A549 (cell line): ENCODE measurements at regions not wholly inside any gene's neighbourhood (a gene's known extent, or its start where the extent isn't known, plus 50 kb on each side); places are given as distances from the start of the nearest gene placed in this dataset.

Source experiments
- ATAC-seq, 2 experiments: fragments of 200-7000 bp in 1 of 2; fragments of >200 bp in 1 of 2; cut with Nextera tagmentation in 1 of 2; cut with Tn5 transposase in 1 of 2; 3 replicates each; pipeline versions ENCODE4 v1.8.0 to v1.9.1; 2018 to 2020; ENCODE audit warnings: mild to moderate bottlenecking in 1 of 2, moderate library complexity in 1 of 2
- CTCF ChIA-PET: fragments of 300-600 bp; sonication (Branson Sonifier 250); formaldehyde crosslinking; extraction: SDS; loops from one replicate; lab custom pipeline; 2021; ENCODE audit warnings: antibody characterized with exemption, inconsistent platforms; lab: Yijun Ruan, JAX
- POLR2A ChIA-PET: fragments of 350-600 bp; formaldehyde crosslinking; extraction: SDS; loops from one replicate; lab custom pipeline; 2021; ENCODE audit warnings: antibody characterized with exemption, inconsistent platforms; lab: Yijun Ruan, JAX
- DNase-seq, 2 experiments: peaks; one replicate each; pipeline versions ENCODE4 v3.0.0 to v3.0.0-alpha.2; 2011 to 2016; ENCODE audit warnings: low read depth in 1 of 2, low spot score in 1 of 2
- FAIRE-seq: peaks from 2 replicates; lab custom pipeline; 2011; peaks lifted over from hg19 to GRCh38; lab: Jason Lieb, UNC
- H3K27ac ChIP-seq, 2 experiments: fragments of >200 bp; sonication (Bioruptor Twin); formaldehyde crosslinking; 3 replicates each; pipeline ENCODE4 v1.5.1; 2016 to 2017
- H3K4me1 ChIP-seq: fragments of >200 bp; sonication (Bioruptor Twin); formaldehyde crosslinking; 3 replicates; pipeline ENCODE4 v1.6.1; 2016
- H3K4me2 ChIP-seq: fragments of >200 bp; sonication (Bioruptor Twin); formaldehyde crosslinking; 3 replicates; pipeline ENCODE4 v1.6.1; 2016
- H3K4me3 ChIP-seq: fragments of >200 bp; sonication (Bioruptor Twin); formaldehyde crosslinking; 3 replicates; pipeline ENCODE4 v1.5.1; 2016
- H3K9me3 ChIP-seq: fragments of >200 bp; sonication (Bioruptor Twin); formaldehyde crosslinking; 3 replicates; pipeline ENCODE4 v1.6.1; 2016
- BHLHE40 ChIP-seq: IDR thresholded peaks from 2 replicates; pipeline ENCODE4 v1.6.1; 2012; ENCODE audit warnings: low read depth, low read length, inconsistent platforms
- CHD4 ChIP-seq: fragments of 200-600 bp; sonication (generic); IDR thresholded peaks from 2 replicates; pipeline ENCODE4 v1.6.1; 2016; ENCODE audit warnings: antibody characterized with exemption, mild to moderate bottlenecking, borderline replicate concordance
- EHF ChIP-seq: fragments of 250-450 bp; sonication (Bioruptor Pico); IDR thresholded peaks from 2 replicates; pipeline ENCODE4 v1.5.0; 2020; ENCODE audit warnings: mild to moderate bottlenecking
- EHMT2 ChIP-seq: fragments of 200-600 bp; sonication (generic); IDR thresholded peaks from 2 replicates; pipeline ENCODE4 v1.6.1; 2016; ENCODE audit warnings: antibody characterized with exemption, low read depth, mild to moderate bottlenecking, moderate library complexity
- EP300 ChIP-seq, 2 experiments: fragments of >200 bp; sonication (Bioruptor Twin); formaldehyde crosslinking; IDR thresholded peaks; 2 replicates in 1 of 2; 3 replicates in 1 of 2; pipeline ENCODE4 v1.6.1; 2016 to 2017
- FOSL2 ChIP-seq, 2 experiments: fragments of 450-650 bp in 1 of 2; fragments of >200 bp in 1 of 2; sonication (Bioruptor Twin) in 1 of 2; formaldehyde crosslinking; IDR thresholded peaks; 2 replicates each; pipeline versions ENCODE4 v1.5.0 to v1.6.1; 2016 to 2020; ENCODE audit warnings: mild to moderate bottlenecking in 1 of 2, moderate library complexity in 1 of 2
- GATA3 ChIP-seq: IDR thresholded peaks from 2 replicates; pipeline ENCODE4 v1.6.1; 2012; ENCODE audit warnings: borderline replicate concordance
- HDAC2 ChIP-seq: fragments of 200-600 bp; sonication (generic); IDR thresholded peaks from 2 replicates; pipeline ENCODE4 v1.6.1; 2016
- HOXB13 ChIP-seq: fragments of 250-450 bp; sonication (Bioruptor Pico); IDR thresholded peaks from 2 replicates; pipeline ENCODE4 v1.5.0; 2020; ENCODE audit warnings: low read depth, mild to moderate bottlenecking, moderate library complexity
- HOXB5 ChIP-seq: fragments of 250-450 bp; sonication (Bioruptor Pico); IDR thresholded peaks from 2 replicates; pipeline ENCODE4 v1.5.0; 2020; ENCODE audit warnings: mild to moderate bottlenecking, moderate library complexity
- JUN ChIP-seq, 2 experiments: fragments of >200 bp; sonication (Bioruptor Twin); formaldehyde crosslinking; IDR thresholded peaks; 2 replicates in 1 of 2; 3 replicates in 1 of 2; pipeline ENCODE4 v1.6.1; 2016 to 2017
- MYC ChIP-seq: IDR thresholded peaks from 2 replicates; pipeline ENCODE4 v1.6.1; 2012; ENCODE audit warnings: mild to moderate bottlenecking, inconsistent platforms, low read length, improper control_type of control experiment, borderline replicate concordance
- NPAS2 ChIP-seq: fragments of 250-450 bp; sonication (Bioruptor Pico); IDR thresholded peaks from 2 replicates; pipeline ENCODE4 v1.8.0; 2022; ENCODE audit warnings: mild to moderate bottlenecking, moderate library complexity, borderline replicate concordance
- PHF8 ChIP-seq: fragments of 200-600 bp; sonication (generic); IDR thresholded peaks from 2 replicates; pipeline ENCODE4 v1.6.1; 2016; ENCODE audit warnings: low read depth, mild to moderate bottlenecking, antibody characterized with exemption, moderate library complexity, borderline replicate concordance
- RNF2 ChIP-seq: fragments of 200-600 bp; sonication (generic); IDR thresholded peaks from 2 replicates; pipeline ENCODE4 v1.6.1; 2016; ENCODE audit warnings: low read depth, mild to moderate bottlenecking, antibody characterized with exemption, moderate library complexity, borderline replicate concordance
- ZFP36 ChIP-seq: fragments of 450-650 bp; IDR thresholded peaks from 2 replicates; pipeline ENCODE4 v1.6.1; 2014; ENCODE audit warnings: borderline replicate concordance; ENCODE audit not compliant: partially characterized antibody
- ZNF302 ChIP-seq: fragments of 250-450 bp; sonication (Bioruptor Pico); IDR thresholded peaks from 2 replicates; pipeline ENCODE4 v1.9.0; 2021; ENCODE audit warnings: inconsistent platforms, mild to moderate bottlenecking, moderate library complexity
- WGBS: methylation state at CpG from one replicate; pipeline ENCODE4 v1.1.6; 2017; ENCODE audit errors: missing lambda C conversion rate; 5-methylcytosine and 5-hydroxymethylcytosine counted together
- TF ChIP-seq, protein P1 (sequence below): IDR thresholded peaks from 2 replicates; pipeline ENCODE4 v1.6.1; 2012
- TF ChIP-seq, protein P2 (sequence below): fragments of 250-450 bp; sonication (Bioruptor Pico); IDR thresholded peaks from 2 replicates; pipeline ENCODE4 v1.5.0; 2021; ENCODE audit warnings: mild to moderate bottlenecking, moderate library complexity, borderline replicate concordance
- TF ChIP-seq, protein P3 (sequence below): fragments of >200 bp; sonication (Bioruptor Twin); formaldehyde crosslinking; IDR thresholded peaks from 3 replicates; pipeline ENCODE4 v1.5.1; 2016
- TF ChIP-seq, protein P4 (sequence below): fragments of >200 bp; sonication (Bioruptor Twin); formaldehyde crosslinking; IDR thresholded peaks from 3 replicates; pipeline ENCODE4 v1.6.1; 2016
- TF ChIP-seq, protein P5 (sequence below): IDR thresholded peaks from 2 replicates; pipeline ENCODE4 v1.6.1; 2012

DNA sequence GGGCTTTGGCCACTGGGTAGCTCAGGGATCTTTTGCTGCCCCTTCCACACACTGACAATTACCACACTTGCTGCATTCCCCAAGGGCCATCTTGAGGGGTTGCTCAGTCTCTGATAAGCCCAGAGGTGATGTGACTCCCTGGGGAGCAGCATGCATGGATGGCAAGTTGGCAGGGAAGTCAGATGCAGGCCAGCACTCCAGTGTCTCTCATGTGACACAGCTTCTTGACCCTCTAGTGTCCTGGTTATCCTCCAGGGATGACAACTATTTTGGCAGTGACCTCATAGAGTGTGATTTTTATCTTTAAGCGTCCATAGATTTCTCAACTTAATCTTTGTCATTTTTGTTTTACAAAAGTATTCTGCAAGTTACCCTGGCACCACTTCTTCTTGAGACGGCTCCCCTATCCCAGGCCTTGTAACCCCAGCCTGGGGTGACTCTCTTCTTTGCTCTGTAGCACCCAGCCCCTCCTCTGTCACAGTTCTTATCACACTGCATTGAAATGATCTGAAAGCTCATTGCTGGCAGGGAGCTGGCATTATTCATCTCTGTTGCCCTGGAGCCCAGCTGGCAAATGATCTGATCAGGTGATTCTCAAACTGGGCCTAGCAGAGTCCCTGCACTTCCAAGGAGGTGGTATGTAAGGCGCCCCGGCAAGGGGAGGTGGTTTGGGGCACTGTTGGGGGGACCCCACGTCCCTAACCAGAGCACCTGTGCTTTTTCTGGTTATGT is 72.6 kb downstream of the TENT5C start:
- H3K9me3 ChIP-seq, result no peaks in the 10 kb centered on the region
- FAIRE-seq, result no peak
- ChIA-PET POLR2A (no interaction called here), CTCF (interaction anchor here (1.8 kb wide), 1 partner anchor 144 kb away, joined by 4 read pairs; no protein-coding TSS in a partner anchor)
- no peak overlapping the region for H3K27ac ChIP-seq
- H3K4me1 ChIP-seq, result no peaks in the 10 kb centered on the region
- DNase-seq, result no peak
- TF ChIP-seq FOSL2 (IDR thresholded peaks at IDR 0.05), result no peak
- TF ChIP-seq FOSL2 (CRISPR knock-in tag; IDR thresholded peaks at IDR 0.05), result no peak
- TF ChIP-seq, protein P1, sequence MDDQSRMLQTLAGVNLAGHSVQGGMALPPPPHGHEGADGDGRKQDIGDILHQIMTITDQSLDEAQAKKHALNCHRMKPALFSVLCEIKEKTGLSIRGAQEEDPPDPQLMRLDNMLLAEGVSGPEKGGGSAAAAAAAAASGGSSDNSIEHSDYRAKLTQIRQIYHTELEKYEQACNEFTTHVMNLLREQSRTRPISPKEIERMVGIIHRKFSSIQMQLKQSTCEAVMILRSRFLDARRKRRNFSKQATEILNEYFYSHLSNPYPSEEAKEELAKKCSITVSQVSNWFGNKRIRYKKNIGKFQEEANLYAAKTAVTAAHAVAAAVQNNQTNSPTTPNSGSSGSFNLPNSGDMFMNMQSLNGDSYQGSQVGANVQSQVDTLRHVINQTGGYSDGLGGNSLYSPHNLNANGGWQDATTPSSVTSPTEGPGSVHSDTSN, result no peak
- TF ChIP-seq MYC, result no peak
- no peak for TF ChIP-seq JUN (IDR thresholded peaks at IDR 0.05)
- TF ChIP-seq BHLHE40, result no peak
- no peak for TF ChIP-seq EHMT2
- TF ChIP-seq, protein P2, sequence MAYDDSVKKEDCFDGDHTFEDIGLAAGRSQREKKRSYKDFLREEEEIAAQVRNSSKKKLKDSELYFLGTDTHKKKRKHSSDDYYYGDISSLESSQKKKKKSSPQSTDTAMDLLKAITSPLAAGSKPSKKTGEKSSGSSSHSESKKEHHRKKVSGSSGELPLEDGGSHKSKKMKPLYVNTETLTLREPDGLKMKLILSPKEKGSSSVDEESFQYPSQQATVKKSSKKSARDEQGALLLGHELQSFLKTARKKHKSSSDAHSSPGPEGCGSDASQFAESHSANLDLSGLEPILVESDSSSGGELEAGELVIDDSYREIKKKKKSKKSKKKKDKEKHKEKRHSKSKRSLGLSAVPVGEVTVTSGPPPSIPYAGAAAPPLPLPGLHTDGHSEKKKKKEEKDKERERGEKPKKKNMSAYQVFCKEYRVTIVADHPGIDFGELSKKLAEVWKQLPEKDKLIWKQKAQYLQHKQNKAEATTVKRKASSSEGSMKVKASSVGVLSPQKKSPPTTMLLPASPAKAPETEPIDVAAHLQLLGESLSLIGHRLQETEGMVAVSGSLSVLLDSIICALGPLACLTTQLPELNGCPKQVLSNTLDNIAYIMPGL (CRISPR knock-in tag), result no peak
- TF ChIP-seq RNF2, result no peak
- TF ChIP-seq, protein P3, sequence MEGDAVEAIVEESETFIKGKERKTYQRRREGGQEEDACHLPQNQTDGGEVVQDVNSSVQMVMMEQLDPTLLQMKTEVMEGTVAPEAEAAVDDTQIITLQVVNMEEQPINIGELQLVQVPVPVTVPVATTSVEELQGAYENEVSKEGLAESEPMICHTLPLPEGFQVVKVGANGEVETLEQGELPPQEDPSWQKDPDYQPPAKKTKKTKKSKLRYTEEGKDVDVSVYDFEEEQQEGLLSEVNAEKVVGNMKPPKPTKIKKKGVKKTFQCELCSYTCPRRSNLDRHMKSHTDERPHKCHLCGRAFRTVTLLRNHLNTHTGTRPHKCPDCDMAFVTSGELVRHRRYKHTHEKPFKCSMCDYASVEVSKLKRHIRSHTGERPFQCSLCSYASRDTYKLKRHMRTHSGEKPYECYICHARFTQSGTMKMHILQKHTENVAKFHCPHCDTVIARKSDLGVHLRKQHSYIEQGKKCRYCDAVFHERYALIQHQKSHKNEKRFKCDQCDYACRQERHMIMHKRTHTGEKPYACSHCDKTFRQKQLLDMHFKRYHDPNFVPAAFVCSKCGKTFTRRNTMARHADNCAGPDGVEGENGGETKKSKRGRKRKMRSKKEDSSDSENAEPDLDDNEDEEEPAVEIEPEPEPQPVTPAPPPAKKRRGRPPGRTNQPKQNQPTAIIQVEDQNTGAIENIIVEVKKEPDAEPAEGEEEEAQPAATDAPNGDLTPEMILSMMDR, result no peak
- ATAC-seq, result no peak
- no peak overlapping the region for H3K4me2 ChIP-seq
- WGBS, result 61% methylated on average over 5 of the region's 5 CpGs
- H3K4me3 ChIP-seq, result no peak overlapping the region

DNA sequence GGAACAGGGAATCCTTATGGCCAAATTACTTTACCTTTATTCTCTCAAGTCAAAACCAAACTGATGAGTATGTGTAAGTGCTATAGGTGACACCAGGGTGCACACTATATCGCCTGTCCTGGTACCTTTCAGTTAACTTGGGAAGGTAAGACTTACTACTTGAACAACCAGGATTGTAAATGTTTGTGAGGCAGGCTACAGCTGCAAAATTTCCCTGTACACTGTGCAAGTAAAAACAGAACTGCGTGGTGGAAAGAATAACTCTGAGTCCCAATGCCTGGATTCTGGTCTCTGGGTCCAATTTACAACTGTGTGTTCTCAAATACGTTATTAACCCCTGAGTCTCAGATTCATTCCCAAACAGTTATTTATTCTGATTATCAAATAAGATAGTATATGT is 73.5 kb downstream of the TENT5C start:
- FAIRE-seq (no peak), DNase-seq (no peak), ATAC-seq (no peak)
- Histone ChIP-seq H3K27ac (no peak overlapping the region), H3K4me3 (no peak overlapping the region), H3K4me2 (no peak overlapping the region), H3K9me3 (no peaks in the 10 kb centered on the region), H3K4me1 (no peaks in the 10 kb centered on the region)
- TF ChIP-seq HOXB13 (CRISPR knock-in tag) (no peak), CHD4 (no peak), GATA3 (no peak), ZNF302 (CRISPR knock-in tag) (no peak)
- TF ChIP-seq, protein P4, sequence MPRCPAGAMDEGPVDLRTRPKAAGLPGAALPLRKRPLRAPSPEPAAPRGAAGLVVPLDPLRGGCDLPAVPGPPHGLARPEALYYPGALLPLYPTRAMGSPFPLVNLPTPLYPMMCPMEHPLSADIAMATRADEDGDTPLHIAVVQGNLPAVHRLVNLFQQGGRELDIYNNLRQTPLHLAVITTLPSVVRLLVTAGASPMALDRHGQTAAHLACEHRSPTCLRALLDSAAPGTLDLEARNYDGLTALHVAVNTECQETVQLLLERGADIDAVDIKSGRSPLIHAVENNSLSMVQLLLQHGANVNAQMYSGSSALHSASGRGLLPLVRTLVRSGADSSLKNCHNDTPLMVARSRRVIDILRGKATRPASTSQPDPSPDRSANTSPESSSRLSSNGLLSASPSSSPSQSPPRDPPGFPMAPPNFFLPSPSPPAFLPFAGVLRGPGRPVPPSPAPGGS, result no peak
- TF ChIP-seq, protein P5, sequence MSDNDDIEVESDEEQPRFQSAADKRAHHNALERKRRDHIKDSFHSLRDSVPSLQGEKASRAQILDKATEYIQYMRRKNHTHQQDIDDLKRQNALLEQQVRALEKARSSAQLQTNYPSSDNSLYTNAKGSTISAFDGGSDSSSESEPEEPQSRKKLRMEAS, result no peak
- 60% methylated on average over 3 of the region's 3 CpGs for WGBS
- ChIA-PET CTCF (interaction anchor here (1.8 kb wide), 1 partner anchor 145 kb away, joined by 4 read pairs; no protein-coding TSS in a partner anchor), POLR2A (no interaction called here)

DNA sequence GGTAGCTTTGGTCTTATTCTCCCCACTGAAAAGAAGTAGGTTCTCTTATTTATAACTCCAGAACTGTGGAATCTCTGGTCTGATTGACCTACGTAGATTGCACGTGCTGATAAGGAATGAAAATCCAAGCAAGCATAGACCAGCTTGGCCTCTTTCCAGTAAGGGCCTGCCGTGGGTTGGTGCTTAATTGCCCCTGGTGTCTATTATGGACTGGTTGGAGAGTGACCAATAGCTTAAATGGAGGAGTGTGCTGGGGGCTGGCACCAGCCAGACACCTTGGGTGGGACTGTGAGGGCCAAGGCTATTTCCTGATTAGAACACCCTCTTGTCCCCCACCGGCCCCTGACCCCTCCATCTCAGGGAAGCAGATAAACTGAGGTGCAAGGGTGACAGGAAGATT is 74.0 kb downstream of the TENT5C start:
- FAIRE-seq, result no peak
- no peak for DNase-seq
- POLR2A ChIA-PET, result no interaction called here
- CTCF ChIA-PET, result interaction anchor here (1.8 kb wide), 1 partner anchor 145 kb away, joined by 4 read pairs; no protein-coding TSS in a partner anchor
- Histone ChIP-seq H3K9me3 (no peaks in the 10 kb centered on the region), H3K27ac (no peak overlapping the region), H3K4me3 (no peak overlapping the region), H3K4me2 (no peak overlapping the region), H3K4me1 (no peaks in the 10 kb centered on the region)
- 48% methylated on average over 4 of the region's 4 CpGs for WGBS
- no peak for ATAC-seq
- TF ChIP-seq HOXB5 (no peak), EP300 (IDR thresholded peaks at IDR 0.05) (no peak), EHF (CRISPR knock-in tag) (no peak), HDAC2 (no peak), ZFP36 (no peak), NPAS2 (no peak), PHF8 (no peak)
- TF ChIP-seq, protein P3, result no peak
- TF ChIP-seq, protein P5, result no peak
